ENCODE measurements at regions not wholly inside any gene's neighbourhood (a gene's known extent, or its start where the extent isn't known, plus 50 kb on each side); places are given as distances from the start of the nearest gene placed in this dataset.

DNA sequence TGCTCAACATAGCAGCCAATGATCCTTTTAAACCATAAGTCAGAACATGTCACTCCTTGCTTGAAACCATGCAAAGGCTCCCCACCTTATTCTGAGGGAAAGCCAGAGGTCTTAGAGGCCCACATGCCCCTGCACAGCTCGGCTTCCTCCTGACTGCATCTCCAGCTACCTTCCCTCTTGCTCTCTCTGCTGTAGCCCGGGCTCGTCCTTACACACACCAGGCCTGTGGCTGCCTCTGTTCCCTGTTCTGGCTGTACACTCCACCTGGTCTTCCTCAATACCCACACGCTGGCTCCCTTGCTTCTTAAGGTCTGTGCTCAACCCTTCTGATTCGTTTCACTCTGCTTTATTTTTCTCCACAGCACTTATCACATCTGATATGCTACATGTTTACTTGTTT lies 116.2 kb downstream of the TNFAIP3 start:
- Histone ChIP-seq H3K4me3 (no peak overlapping the region), H3K27ac (no peak overlapping the region), H3K27me3 (no peaks in the 10 kb centered on the region), H3K36me3 (no peaks in the 10 kb centered on the region), H3K9me3 (no peaks in the 10 kb centered on the region), H3K4me1 (no peaks in the 10 kb centered on the region)
- intact Hi-C loops (cut with DNase I; ENCODE audit: low total_unique reads) (no loop called here), in situ Hi-C loops (cut with MboI; ENCODE audit: low sequenced_read_pairs in 4 of 4) (no loop called here)
- ATAC-seq: no peak
- DNase-seq: no peak
- TF ChIP-seq, protein P1, sequence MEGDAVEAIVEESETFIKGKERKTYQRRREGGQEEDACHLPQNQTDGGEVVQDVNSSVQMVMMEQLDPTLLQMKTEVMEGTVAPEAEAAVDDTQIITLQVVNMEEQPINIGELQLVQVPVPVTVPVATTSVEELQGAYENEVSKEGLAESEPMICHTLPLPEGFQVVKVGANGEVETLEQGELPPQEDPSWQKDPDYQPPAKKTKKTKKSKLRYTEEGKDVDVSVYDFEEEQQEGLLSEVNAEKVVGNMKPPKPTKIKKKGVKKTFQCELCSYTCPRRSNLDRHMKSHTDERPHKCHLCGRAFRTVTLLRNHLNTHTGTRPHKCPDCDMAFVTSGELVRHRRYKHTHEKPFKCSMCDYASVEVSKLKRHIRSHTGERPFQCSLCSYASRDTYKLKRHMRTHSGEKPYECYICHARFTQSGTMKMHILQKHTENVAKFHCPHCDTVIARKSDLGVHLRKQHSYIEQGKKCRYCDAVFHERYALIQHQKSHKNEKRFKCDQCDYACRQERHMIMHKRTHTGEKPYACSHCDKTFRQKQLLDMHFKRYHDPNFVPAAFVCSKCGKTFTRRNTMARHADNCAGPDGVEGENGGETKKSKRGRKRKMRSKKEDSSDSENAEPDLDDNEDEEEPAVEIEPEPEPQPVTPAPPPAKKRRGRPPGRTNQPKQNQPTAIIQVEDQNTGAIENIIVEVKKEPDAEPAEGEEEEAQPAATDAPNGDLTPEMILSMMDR (IDR thresholded peaks at IDR 0.05 in 4 of 5, conservative IDR thresholded peaks at IDR 0.05 in 1 of 5): no peak
- TF ChIP-seq POLR2A (IDR thresholded peaks at IDR 0.05): no peak

GRCh38 chr6:137989664-137990063 lies 117.6 kb downstream of the PERP start:
- Histone ChIP-seq H3K4me1 (no peaks in the 10 kb centered on the region), H3K36me3 (no peaks in the 10 kb centered on the region), H3K27me3 (no peaks in the 10 kb centered on the region), H3K4me3 (no peak overlapping the region), H3K27ac (no peak overlapping the region), H3K9me3 (no peaks in the 10 kb centered on the region)
- intact Hi-C loops (cut with DNase I; ENCODE audit: low total_unique reads) (no loop called here), in situ Hi-C loops (cut with MboI; ENCODE audit: low sequenced_read_pairs in 4 of 4) (no loop called here)
- DNase-seq (no peak), ATAC-seq (no peak)
- TF ChIP-seq, protein P1 (IDR thresholded peaks at IDR 0.05 in 4 of 5, conservative IDR thresholded peaks at IDR 0.05 in 1 of 5): no peak
- no peak for TF ChIP-seq POLR2A (IDR thresholded peaks at IDR 0.05)

- in situ Hi-C loops (cut with MboI; ENCODE audit: low sequenced_read_pairs in 4 of 4): no loop called here
- no peaks in the 10 kb centered on the region for H3K4me1 ChIP-seq
Observed at GRCh38 chr6:137995371-137995770, 111.8 kb downstream of the PERP start.

DNA sequence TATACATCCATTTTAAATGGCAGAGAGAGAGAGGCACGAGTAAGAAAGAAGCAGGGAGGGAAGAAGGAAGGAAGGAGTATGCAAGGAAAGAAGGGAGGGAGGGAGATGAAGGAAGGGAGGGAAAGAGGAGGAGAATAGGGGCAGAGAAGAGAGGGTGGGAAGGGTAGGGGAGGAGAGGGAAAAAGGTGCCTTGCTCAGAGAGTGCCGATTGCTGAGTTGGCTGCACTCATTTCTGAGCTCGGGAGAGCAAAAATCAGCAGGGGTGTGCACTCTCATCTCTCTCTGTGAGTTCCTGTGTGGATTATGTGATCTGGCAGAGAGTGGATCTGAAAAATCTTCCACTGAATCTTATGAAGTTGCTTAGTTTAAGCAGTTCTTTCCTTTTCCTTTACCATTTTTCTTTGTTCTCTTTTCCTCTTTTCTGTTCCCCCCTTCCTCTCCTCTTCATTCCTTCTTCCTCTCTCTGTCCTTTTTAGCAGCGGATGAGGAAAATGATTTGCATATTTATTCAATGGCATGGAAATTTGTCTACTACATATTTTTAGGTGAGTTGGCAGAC lies 108.7 kb downstream of the PERP start:
- Histone ChIP-seq H3K27ac (no peak overlapping the region), H3K27me3 (no peaks in the 10 kb centered on the region), H3K36me3 (no peaks in the 10 kb centered on the region), H3K4me1 (no peaks in the 10 kb centered on the region), H3K9me3 (no peaks in the 10 kb centered on the region), H3K4me3 (no peak overlapping the region)
- TF ChIP-seq, protein P1 (IDR thresholded peaks at IDR 0.05 in 4 of 5, conservative IDR thresholded peaks at IDR 0.05 in 1 of 5): no peak
- no peak for TF ChIP-seq POLR2A (IDR thresholded peaks at IDR 0.05)
- DNase-seq: no peak
- ATAC-seq: no peak
- in situ Hi-C loops (cut with MboI; ENCODE audit: low sequenced_read_pairs in 4 of 4) (no loop called here), intact Hi-C loops (cut with DNase I; ENCODE audit: low total_unique reads) (no loop called here)

More at GRCh38 chr6:137995371-137995770, 111.8 kb downstream of the PERP start:
- ATAC-seq (no peak), DNase-seq (no peak)
- TF ChIP-seq, protein P1 (IDR thresholded peaks at IDR 0.05 in 4 of 5, conservative IDR thresholded peaks at IDR 0.05 in 1 of 5): no peak
- no peak for TF ChIP-seq POLR2A (IDR thresholded peaks at IDR 0.05)
- Histone ChIP-seq H3K9me3 (no peaks in the 10 kb centered on the region), H3K27ac (no peak overlapping the region), H3K4me3 (no peak overlapping the region), H3K36me3 (no peaks in the 10 kb centered on the region), H3K27me3 (no peaks in the 10 kb centered on the region)
- intact Hi-C loops (cut with DNase I; ENCODE audit: low total_unique reads): no loop called here

DNA sequence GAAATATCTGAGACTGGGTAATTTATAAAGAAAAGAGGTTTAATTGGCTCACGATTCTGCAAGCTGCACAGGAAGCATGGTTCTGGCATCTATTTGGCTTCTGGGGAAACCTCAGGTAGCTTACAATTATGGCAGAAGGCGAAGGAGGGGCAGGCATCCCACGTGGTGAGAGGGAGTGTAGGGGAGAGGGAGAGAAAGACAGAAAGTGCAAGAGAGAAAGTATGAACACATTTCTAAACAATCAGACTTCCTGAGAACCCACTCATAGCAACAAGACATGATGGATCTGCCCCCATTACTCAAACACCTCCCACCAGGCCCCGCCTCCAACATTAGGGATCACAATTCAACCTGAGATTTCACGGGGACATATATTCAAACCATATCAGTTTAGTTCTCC lies 107.4 kb downstream of the PERP start:
- Histone ChIP-seq H3K4me1 (no peaks in the 10 kb centered on the region), H3K36me3 (no peaks in the 10 kb centered on the region), H3K9me3 (no peaks in the 10 kb centered on the region), H3K27me3 (no peaks in the 10 kb centered on the region), H3K4me3 (no peak overlapping the region), H3K27ac (no peak overlapping the region)
- DNase-seq (no peak), ATAC-seq (no peak)
- no peak for TF ChIP-seq POLR2A (IDR thresholded peaks at IDR 0.05)
- TF ChIP-seq, protein P1 (IDR thresholded peaks at IDR 0.05 in 4 of 5, conservative IDR thresholded peaks at IDR 0.05 in 1 of 5): no peak
- in situ Hi-C loops (cut with MboI; ENCODE audit: low sequenced_read_pairs in 4 of 4) (loop anchor here (5.0 kb wide), 1 partner anchor 112 kb away; no protein-coding TSS in a partner anchor), intact Hi-C loops (cut with DNase I; ENCODE audit: low total_unique reads) (no loop called here)
